ENCODE measurements at regions not wholly inside any gene's neighbourhood (a gene's known extent, or its start where the extent isn't known, plus 50 kb on each side); places are given as distances from the start of the nearest gene placed in this dataset.

GRCh38 chr13:40484101-40484800, 182.2 kb downstream of the FOXO1 start:
- H3K36me3 Mint-ChIP-seq (ENCODE audit: insufficient read depth, unreplicated experiment), result no peaks in the 10 kb centered on the region
- Histone ChIP-seq H3K27me3 (replicated peaks; ENCODE audit: control insufficient read depth, insufficient read depth, low read length) (no peaks in the 10 kb centered on the region), H3K36me3 (ENCODE audit: control insufficient read depth, insufficient read depth, low read length) (no peaks in the 10 kb centered on the region), H3K9me3 (no peaks in the 10 kb centered on the region), H3K4me1 (no peaks in the 10 kb centered on the region), H3K4me3 (ENCODE audit: low read depth, low read length) (no peak overlapping the region)
- H3K4me1 Mint-ChIP-seq (ENCODE audit: low read depth, unreplicated experiment), result no peaks in the 10 kb centered on the region
- no peak for DNase-seq
- H3K27me3 Mint-ChIP-seq (ENCODE audit: insufficient read depth, unreplicated experiment), result no peaks in the 10 kb centered on the region
- intact Hi-C loops (cut with micrococcal nuclease; ENCODE audit: unreplicated experiment), result no loop called here
- TF ChIP-seq CTCF (IDR thresholded peaks at IDR 0.05; ENCODE audit: insufficient read depth in 1 of 2, low read depth in 1 of 2, low read length in 1 of 2, severe bottlenecking in 1 of 2, unreplicated experiment in 1 of 2), result no peak
- CTCF ChIA-PET, result no interaction called here
- H3K9me3 Mint-ChIP-seq (ENCODE audit: unreplicated experiment), result no peaks in the 10 kb centered on the region
- no TSS peak for BruUV-seq (replicated peaks)
- no peak overlapping the region for H3K27ac Mint-ChIP-seq (ENCODE audit: unreplicated experiment)
- POLR2A ChIA-PET, result no interaction called here
- H3K4me3 Mint-ChIP-seq (ENCODE audit: unreplicated experiment), result no peak overlapping the region

- Histone ChIP-seq H3K4me3 (ENCODE audit: low read depth, low read length) (no peak overlapping the region), H3K27me3 (replicated peaks; ENCODE audit: control insufficient read depth, insufficient read depth, low read length) (no peaks in the 10 kb centered on the region), H3K36me3 (ENCODE audit: control insufficient read depth, insufficient read depth, low read length) (no peaks in the 10 kb centered on the region), H3K4me1 (no peaks in the 10 kb centered on the region), H3K9me3 (no peaks in the 10 kb centered on the region)
- CTCF ChIA-PET, result no interaction called here
- Mint-ChIP-seq H3K9me3 (ENCODE audit: unreplicated experiment) (no peaks in the 10 kb centered on the region), H3K4me1 (ENCODE audit: low read depth, unreplicated experiment) (no peaks in the 10 kb centered on the region), H3K27me3 (ENCODE audit: insufficient read depth, unreplicated experiment) (no peaks in the 10 kb centered on the region), H3K27ac (ENCODE audit: unreplicated experiment) (no peak overlapping the region), H3K4me3 (ENCODE audit: unreplicated experiment) (no peak overlapping the region), H3K36me3 (ENCODE audit: insufficient read depth, unreplicated experiment) (no peaks in the 10 kb centered on the region)
- BruUV-seq (replicated peaks), result no TSS peak
- DNase-seq, result no peak
- intact Hi-C loops (cut with micrococcal nuclease; ENCODE audit: unreplicated experiment), result no loop called here
- no peak for TF ChIP-seq CTCF (IDR thresholded peaks at IDR 0.05; ENCODE audit: insufficient read depth in 1 of 2, low read depth in 1 of 2, low read length in 1 of 2, severe bottlenecking in 1 of 2, unreplicated experiment in 1 of 2)
- POLR2A ChIA-PET, result no interaction called here
Observed at GRCh38 chr13:40484974-40485373, 181.5 kb downstream of the FOXO1 start.

- Mint-ChIP-seq H3K9me3 (ENCODE audit: unreplicated experiment) (no peaks in the 10 kb centered on the region), H3K4me3 (ENCODE audit: unreplicated experiment) (no peak overlapping the region), H3K4me1 (ENCODE audit: low read depth, unreplicated experiment) (no peaks in the 10 kb centered on the region), H3K36me3 (ENCODE audit: insufficient read depth, unreplicated experiment) (no peaks in the 10 kb centered on the region), H3K27me3 (ENCODE audit: insufficient read depth, unreplicated experiment) (no peaks in the 10 kb centered on the region), H3K27ac (ENCODE audit: unreplicated experiment) (no peak overlapping the region)
- Histone ChIP-seq H3K4me3 (ENCODE audit: low read depth, low read length) (no peak overlapping the region), H3K36me3 (ENCODE audit: control insufficient read depth, insufficient read depth, low read length) (no peaks in the 10 kb centered on the region), H3K4me1 (no peaks in the 10 kb centered on the region), H3K27me3 (replicated peaks; ENCODE audit: control insufficient read depth, insufficient read depth, low read length) (no peaks in the 10 kb centered on the region), H3K9me3 (no peaks in the 10 kb centered on the region)
- POLR2A ChIA-PET, result no interaction called here
- TF ChIP-seq CTCF (IDR thresholded peaks at IDR 0.05; ENCODE audit: insufficient read depth in 1 of 2, low read depth in 1 of 2, low read length in 1 of 2, severe bottlenecking in 1 of 2, unreplicated experiment in 1 of 2), result no peak
- CTCF ChIA-PET, result no interaction called here
- no peak for DNase-seq
- intact Hi-C loops (cut with micrococcal nuclease; ENCODE audit: unreplicated experiment), result no loop called here
- no TSS peak for BruUV-seq (replicated peaks)
Observed at GRCh38 chr13:40485611-40486517, 180.6 kb downstream of the FOXO1 start.

All from Caco-2 (cell line).